C4-2B (cell line): ENCODE measurements at regions not wholly inside any gene's neighbourhood (a gene's known extent, or its start where the extent isn't known, plus 50 kb on each side); places are given as distances from the start of the nearest gene placed in this dataset.

Experiments used
- CTCF ChIP-seq: fragments of 450-650 bp; conservative IDR thresholded peaks from 2 replicates; pipeline ENCODE4 v1.5.1; 2017; ENCODE audit warnings: mild to moderate bottlenecking
- ZFX ChIP-seq: fragments of 450-650 bp; IDR thresholded peaks from 2 replicates; pipeline ENCODE4 v1.6.1; 2017

DNA sequence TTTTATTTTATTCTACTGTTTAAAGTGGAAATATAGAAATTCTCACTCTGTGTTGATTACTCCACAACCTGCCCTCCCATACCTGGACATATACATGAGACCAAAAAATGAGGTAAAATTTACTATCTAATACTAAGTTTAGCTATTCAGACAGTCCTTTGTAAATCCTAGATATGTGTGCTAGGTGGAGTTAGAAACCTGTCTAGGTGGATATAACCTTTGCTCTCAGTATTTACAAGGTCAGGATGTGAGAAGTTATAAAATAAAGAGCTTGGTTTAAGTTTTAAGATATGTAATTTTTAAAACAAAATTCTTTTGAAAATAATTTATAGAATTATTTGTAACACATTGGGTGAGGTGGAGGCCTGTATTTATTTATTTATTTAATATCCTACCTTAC lies 221.5 kb downstream of the PCDH7 start:
- no peak for TF ChIP-seq CTCF
- no peak for TF ChIP-seq ZFX
